Pancreas (tissue), 10 donors: ENCODE measurements at regions not wholly inside any gene's neighbourhood (a gene's known extent, or its start where the extent isn't known, plus 50 kb on each side); places are given as distances from the start of the nearest gene placed in this dataset.

Experiments
- ATAC-seq, 4 donors: fragments of 200-7000 bp; cut with Tn5 transposase; one replicate each; pipeline versions ENCODE4 v1.8.0 to v1.9.1; 2020; ENCODE audit warnings: mild to moderate bottlenecking in 4 of 4, moderate library complexity in 4 of 4
- DNase-seq, 6 donors: peaks; one replicate each; pipeline ENCODE4 v3.0.0-alpha.2; 2020
- FAIRE-seq: peaks from 2 replicates; lab custom pipeline; 2012; peaks lifted over from hg19 to GRCh38; lab: Jason Lieb, UNC
- H3K27ac ChIP-seq, 4 donors: fragments of 200-600 bp; sonication (generic); 1 replicate in 3 of 4; 2 replicates in 1 of 4; pipeline versions ENCODE4 v1.5.0 to v1.8.0; 2020
- H3K27me3 ChIP-seq, 4 donors: fragments of 200-600 bp; one replicate each; pipeline ENCODE4 v1.8.0; 2021
- H3K36me3 ChIP-seq, 3 donors: fragments of 200-600 bp; sonication (generic) in 1 of 3; one replicate each; pipeline versions ENCODE4 v1.5.0 to v1.8.0; 2020 to 2021
- H3K4me1 ChIP-seq, 3 donors: fragments of 200-600 bp; one replicate each; pipeline ENCODE4 v1.8.0; 2021
- H3K4me3 ChIP-seq, 4 donors: fragments of 200-600 bp; sonication (generic) in 2 of 4; one replicate each; pipeline versions ENCODE4 v1.5.0 to v1.8.0; 2020 to 2021
- H3K9me3 ChIP-seq, 4 donors: fragments of 200-600 bp; one replicate each; pipeline ENCODE4 v1.8.0; 2021
- WGBS, 2 donors: extraction: QIAGEN DNeasy Blood & Tissue Kit; methylation state at CpG; one replicate each; pipeline ENCODE4 v1.1.7; 2013; 5-methylcytosine and 5-hydroxymethylcytosine counted together
- intact Hi-C, 3 donors: fragments of 100-400 bp; cut with DNase I; formaldehyde crosslinking; loops; one replicate each; pipeline versions ENCODE4 v1.11.1 to v1.14.2; 2022
- TF ChIP-seq, protein P1 (sequence below), 4 donors: fragments of 200-600 bp; sonication (generic) in 3 of 4; IDR thresholded peaks; one replicate each; pipeline versions ENCODE4 v1.5.0 to v1.8.0; 2021; ENCODE audit warnings: antibody characterized with exemption in 4 of 4
- donor health status: healthy with polysubstance abuse.
- donor health status: DM: no; HTN: no; CAD: no; lungs with moderate emphysema.
- donor health status: DM: no; HTN: no; CAD: no.
- donor health status: control.
- donor health status: control.
- donor health status: Bipolar disorder and iron deficiency.
- donor health status: DM: yes; HTN: yes; CAD: no.
- donor health status: DM: no; HTN: no; CAD: no.
- donor health status: DM: no; HTN: no; CAD: no.
- donor health status: DM: yes; HTN: yes; CAD: no.

DNA sequence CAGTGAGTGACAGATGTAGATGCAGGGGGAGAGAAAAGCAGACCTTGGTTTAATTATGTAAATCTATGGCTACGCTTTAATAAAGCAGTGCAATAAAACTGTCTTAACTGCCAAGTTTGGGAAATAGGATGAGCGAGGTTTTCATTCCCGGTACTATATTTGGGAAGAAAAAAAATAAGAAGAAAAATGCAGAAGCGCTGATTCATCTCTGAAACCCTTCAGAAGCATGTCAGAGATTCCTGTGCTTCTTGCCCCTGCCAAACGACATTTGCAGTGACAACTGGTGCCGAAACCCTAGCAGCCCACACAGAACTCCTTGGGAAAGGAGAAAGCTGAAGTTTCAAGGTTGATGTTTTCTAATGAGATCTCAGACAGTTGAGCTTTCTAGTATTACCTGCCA lies 380.7 kb downstream of the REEP3 start:
- TF ChIP-seq, protein P1, sequence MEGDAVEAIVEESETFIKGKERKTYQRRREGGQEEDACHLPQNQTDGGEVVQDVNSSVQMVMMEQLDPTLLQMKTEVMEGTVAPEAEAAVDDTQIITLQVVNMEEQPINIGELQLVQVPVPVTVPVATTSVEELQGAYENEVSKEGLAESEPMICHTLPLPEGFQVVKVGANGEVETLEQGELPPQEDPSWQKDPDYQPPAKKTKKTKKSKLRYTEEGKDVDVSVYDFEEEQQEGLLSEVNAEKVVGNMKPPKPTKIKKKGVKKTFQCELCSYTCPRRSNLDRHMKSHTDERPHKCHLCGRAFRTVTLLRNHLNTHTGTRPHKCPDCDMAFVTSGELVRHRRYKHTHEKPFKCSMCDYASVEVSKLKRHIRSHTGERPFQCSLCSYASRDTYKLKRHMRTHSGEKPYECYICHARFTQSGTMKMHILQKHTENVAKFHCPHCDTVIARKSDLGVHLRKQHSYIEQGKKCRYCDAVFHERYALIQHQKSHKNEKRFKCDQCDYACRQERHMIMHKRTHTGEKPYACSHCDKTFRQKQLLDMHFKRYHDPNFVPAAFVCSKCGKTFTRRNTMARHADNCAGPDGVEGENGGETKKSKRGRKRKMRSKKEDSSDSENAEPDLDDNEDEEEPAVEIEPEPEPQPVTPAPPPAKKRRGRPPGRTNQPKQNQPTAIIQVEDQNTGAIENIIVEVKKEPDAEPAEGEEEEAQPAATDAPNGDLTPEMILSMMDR (IDR thresholded peaks at IDR 0.05): no peak
- no peaks in the 10 kb centered on the region for H3K9me3 ChIP-seq
- ATAC-seq (no peak), DNase-seq (no peak), FAIRE-seq (no peak)
- intact Hi-C loops: no loop called here
- no peaks in the 10 kb centered on the region for H3K4me1 ChIP-seq
- H3K4me3 ChIP-seq: no peak overlapping the region
- no peaks in the 10 kb centered on the region for H3K27me3 ChIP-seq
- H3K27ac ChIP-seq: no peak overlapping the region
- H3K36me3 ChIP-seq: no peaks in the 10 kb centered on the region
- 64 to 84% methylated on average over 6 of the region's 6 CpGs for WGBS, 2 donors

DNA sequence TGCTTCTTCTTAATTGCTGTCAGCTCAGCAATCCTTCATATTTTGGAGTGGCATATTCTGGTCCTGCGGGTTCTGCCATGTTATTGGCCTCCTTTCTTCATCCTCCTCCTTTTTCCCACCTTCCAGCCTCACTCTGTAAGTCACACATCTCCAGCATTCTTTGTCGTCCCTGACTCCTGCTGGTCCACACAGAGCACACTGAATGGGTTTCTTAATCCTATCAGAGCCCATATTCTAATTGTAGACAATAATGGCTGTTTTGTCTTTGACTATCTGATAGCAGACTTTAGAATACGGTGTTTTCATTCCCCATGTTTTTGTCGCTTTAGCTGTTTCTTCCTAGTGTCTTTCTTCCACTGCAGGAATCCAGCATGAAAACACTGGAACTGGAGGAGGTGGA lies 389.6 kb downstream of the REEP3 start:
- WGBS, 2 donors: 20 to 32% methylated on average over 4 of the region's 4 CpGs

DNA sequence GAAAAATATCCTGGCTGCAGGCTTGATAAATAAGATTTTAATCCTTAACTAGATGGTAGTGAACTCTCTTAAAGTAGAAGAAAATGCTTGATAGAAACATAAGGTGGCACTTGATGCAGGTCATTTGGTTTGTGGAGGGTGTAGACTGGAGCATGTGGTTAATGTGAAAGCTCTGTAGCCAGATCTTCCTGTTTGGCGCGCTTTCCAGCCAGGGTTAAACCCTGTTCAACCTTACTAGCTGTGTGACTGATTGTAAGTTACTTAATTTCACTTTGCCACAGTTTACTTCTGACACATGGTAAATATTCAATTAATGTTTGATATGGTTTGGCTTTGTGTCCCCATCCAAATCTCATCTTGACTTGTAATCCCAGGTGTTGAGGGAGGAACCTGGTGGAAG lies 394.0 kb downstream of the REEP3 start:
- Histone ChIP-seq H3K36me3 (no peaks in the 10 kb centered on the region), H3K9me3 (no peaks in the 10 kb centered on the region), H3K4me3 (no peak overlapping the region), H3K4me1 (no peaks in the 10 kb centered on the region), H3K27me3 (no peaks in the 10 kb centered on the region), H3K27ac (no peak overlapping the region)
- 72 to 79% methylated on average over 2 of the region's 2 CpGs for WGBS, 2 donors
- peak in 2 of 4 donors; percentile 22 to 67 for ATAC-seq
- peak in 1 of 6 donors; percentile 14 for DNase-seq
- intact Hi-C loops: no loop called here
- no peak for FAIRE-seq
- TF ChIP-seq, protein P1 (IDR thresholded peaks at IDR 0.05): no peak

More for the DNA sequence above, 389.6 kb downstream of the REEP3 start:
- intact Hi-C loops: no loop called here
- FAIRE-seq: no peak
- H3K27ac ChIP-seq: no peak overlapping the region
- H3K4me3 ChIP-seq: no peak overlapping the region
- H3K4me1 ChIP-seq: no peaks in the 10 kb centered on the region
- TF ChIP-seq, protein P1 (IDR thresholded peaks at IDR 0.05): no peak
- ATAC-seq: no peak
- no peaks in the 10 kb centered on the region for H3K27me3 ChIP-seq
- no peaks in the 10 kb centered on the region for H3K36me3 ChIP-seq
- DNase-seq: no peak
- H3K9me3 ChIP-seq: no peaks in the 10 kb centered on the region

DNA sequence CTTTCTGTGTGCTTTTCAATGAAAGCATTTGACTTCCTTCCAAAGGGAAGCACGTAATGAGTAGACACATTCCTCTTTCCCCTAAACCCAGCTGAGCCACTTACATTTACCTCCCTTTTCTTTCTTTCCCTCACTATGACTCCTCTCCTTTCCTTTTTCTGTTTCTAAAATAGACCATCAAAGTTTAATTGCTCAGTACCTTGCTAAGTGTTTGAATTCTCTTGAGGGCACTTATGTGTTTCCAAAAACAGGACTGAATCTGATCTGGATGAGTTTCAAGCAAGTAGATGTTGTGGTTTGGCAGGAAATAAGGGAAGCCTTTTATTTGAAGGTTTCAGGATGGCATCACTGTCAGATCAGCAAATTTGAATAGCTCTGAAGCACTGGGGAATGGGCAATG lies 396.2 kb downstream of the REEP3 start:
- ATAC-seq (no peak), DNase-seq (no peak), FAIRE-seq (no peak)
- Histone ChIP-seq H3K4me3 (no peak overlapping the region), H3K4me1 (peaks cover 0 to 4% (median 0%) of the 10 kb centered on the region in 3 donors), H3K27ac (no peak overlapping the region), H3K9me3 (no peaks in the 10 kb centered on the region), H3K36me3 (no peaks in the 10 kb centered on the region), H3K27me3 (no peaks in the 10 kb centered on the region)
- intact Hi-C loops: no loop called here
- TF ChIP-seq, protein P1 (IDR thresholded peaks at IDR 0.05): no peak
- 0 to 25% methylated on average over 1 of the region's 1 CpG for WGBS, 2 donors

DNA sequence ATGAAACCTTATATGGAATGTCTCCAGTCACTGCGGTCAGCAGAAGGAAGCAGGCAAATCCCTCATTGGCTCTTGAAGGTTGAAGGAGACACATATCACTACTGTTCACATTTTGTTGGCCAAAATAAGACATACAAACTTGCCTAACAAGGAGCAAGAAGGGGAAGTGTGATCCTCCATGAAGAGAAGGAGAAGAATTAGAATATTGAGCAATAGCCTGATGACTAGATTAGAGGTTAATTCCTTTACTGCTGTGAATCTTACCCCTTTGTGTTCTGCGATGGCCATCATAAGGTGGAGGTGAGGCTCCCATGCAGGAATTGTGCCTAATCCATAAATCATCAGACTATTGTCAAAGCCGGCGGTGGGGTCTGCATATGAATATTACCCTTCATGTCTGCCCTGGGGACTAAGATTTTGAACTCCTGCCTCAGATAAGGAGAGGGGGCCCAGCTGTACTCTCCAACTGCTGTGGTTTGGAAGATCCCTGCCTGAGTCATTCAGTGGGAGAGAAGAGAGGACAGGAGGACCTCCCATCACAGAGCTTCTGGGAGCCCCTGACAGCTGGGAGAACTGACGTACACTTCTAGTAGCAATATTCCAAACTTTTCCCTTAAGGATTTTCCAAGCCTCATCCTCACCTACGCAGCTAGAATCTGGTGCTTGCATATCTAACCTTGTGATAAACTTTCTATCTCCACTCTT lies 398.5 kb downstream of the REEP3 start:
- FAIRE-seq: no peak
- WGBS, 2 donors: 74 to 86% methylated on average over 6 of the region's 6 CpGs
- TF ChIP-seq, protein P1 (IDR thresholded peaks at IDR 0.05): no peak
- H3K36me3 ChIP-seq: no peaks in the 10 kb centered on the region
- H3K27me3 ChIP-seq: no peaks in the 10 kb centered on the region
- H3K4me1 ChIP-seq: peaks cover 0 to 4% (median 0%) of the 10 kb centered on the region in 3 donors
- intact Hi-C loops: no loop called here
- H3K27ac ChIP-seq: no peak overlapping the region
- no peaks in the 10 kb centered on the region for H3K9me3 ChIP-seq
- DNase-seq: no peak
- H3K4me3 ChIP-seq: no peak overlapping the region
- ATAC-seq: peak in 1 of 4 donors; percentile 51
